IMR-90 (cell line): ENCODE measurements at regions not wholly inside any gene's neighbourhood (a gene's known extent, or its start where the extent isn't known, plus 50 kb on each side); places are given as distances from the start of the nearest gene placed in this dataset.

Experiments used
- ATAC-seq: fragments of 200-7000 bp; cut with Tn5 transposase; 2 replicates; pipeline ENCODE4 v1.9.1; 2020; ENCODE audit warnings: low read depth, mild to moderate bottlenecking, moderate library complexity
- BruUV-seq: library from RNA; stranded (reverse); fragments of 400-500 nt; replicated peaks from 2 replicates; lab custom pipeline; 2021; lab: Mats Ljungman, UMichigan
- CTCF ChIA-PET: fragments of 300-600 bp; formaldehyde crosslinking; extraction: SDS; loops from one replicate; lab custom pipeline; 2021; ENCODE audit warnings: antibody characterized with exemption; lab: Yijun Ruan, JAX
- POLR2A ChIA-PET: fragments of 300-600 bp; sonication (Branson Sonifier 250); formaldehyde crosslinking; loops from one replicate; lab custom pipeline; 2022; ENCODE audit warnings: antibody characterized with exemption; ENCODE audit not compliant: unreplicated experiment; lab: Charles Lee
- DNase-seq: peaks from one replicate; pipeline ENCODE4 v3.0.0; 2013
- H2AFZ ChIP-seq: replicated peaks from 2 replicates; pipeline ENCODE3; 2013; ENCODE audit warnings: low read length, mild to moderate bottlenecking; ENCODE audit not compliant: poor library complexity
- H2AK5ac ChIP-seq: 2 replicates; pipeline ENCODE4 v1.6.1; 2013; ENCODE audit warnings: low read depth, low read length, inconsistent platforms
- H2AK9ac ChIP-seq: replicated peaks from 2 replicates; pipeline ENCODE3; 2013; ENCODE audit warnings: mild to moderate bottlenecking, low read depth, low read length, moderate library complexity; ENCODE audit not compliant: poor library complexity
- H2BK120ac ChIP-seq: 2 replicates; pipeline ENCODE4 v1.6.1; 2013; ENCODE audit warnings: low read depth, low read length, inconsistent platforms
- H2BK15ac ChIP-seq: 3 replicates; pipeline ENCODE4 v1.6.1; 2013; ENCODE audit warnings: low read depth, low read length, inconsistent platforms
- H2BK20ac ChIP-seq: 2 replicates; pipeline ENCODE4 v1.6.1; 2013; ENCODE audit warnings: low read depth, mild to moderate bottlenecking, inconsistent platforms, low read length, moderate library complexity
- H2BK5ac ChIP-seq: 2 replicates; pipeline ENCODE4 v1.6.1; 2013; ENCODE audit warnings: mild to moderate bottlenecking, low read depth, low read length, inconsistent platforms; ENCODE audit not compliant: poor library complexity, severe bottlenecking
- H3K14ac ChIP-seq: replicated peaks from 2 replicates; pipeline ENCODE4 v1.6.1; 2013; ENCODE audit warnings: low read depth, low read length, inconsistent platforms
- H3K18ac ChIP-seq: 2 replicates; pipeline ENCODE4 v1.6.1; 2013; ENCODE audit warnings: low read depth, low read length, control low read depth
- H3K23ac ChIP-seq: 2 replicates; pipeline ENCODE4 v1.6.1; 2013; ENCODE audit warnings: low read depth, low read length, inconsistent platforms
- H3K27ac ChIP-seq: 2 replicates; pipeline ENCODE4 v1.5.1; 2013; ENCODE audit warnings: mild to moderate bottlenecking, control low read depth, low read length; ENCODE audit not compliant: insufficient read depth
- H3K27me3 ChIP-seq: 2 replicates; pipeline ENCODE4 v1.6.1; 2013; ENCODE audit warnings: low read length; ENCODE audit not compliant: control insufficient read depth, insufficient read depth
- H3K36me3 ChIP-seq: 2 replicates; pipeline ENCODE4 v1.6.1; 2013; ENCODE audit warnings: low read length, mixed read lengths; ENCODE audit not compliant: control insufficient read depth, insufficient read depth
- H3K4ac ChIP-seq: 2 replicates; pipeline ENCODE4 v1.6.1; 2013; ENCODE audit warnings: low read depth, low read length, inconsistent platforms
- H3K4me1 ChIP-seq: 2 replicates; pipeline ENCODE4 v1.6.1; 2013; ENCODE audit warnings: low read length, mixed read lengths; ENCODE audit not compliant: control insufficient read depth, insufficient read depth
- H3K4me2 ChIP-seq: 2 replicates; pipeline ENCODE4 v1.6.1; 2013; ENCODE audit warnings: low read depth, mild to moderate bottlenecking, control low read depth, low read length, moderate library complexity
- H3K4me3 ChIP-seq: 2 replicates; pipeline ENCODE4 v1.5.1; 2013; ENCODE audit warnings: low read depth, mild to moderate bottlenecking, control low read depth, low read length, moderate library complexity; ENCODE audit not compliant: insufficient read depth
- H3K56ac ChIP-seq: 2 replicates; pipeline ENCODE4 v1.6.1; 2013; ENCODE audit warnings: low read length, inconsistent platforms; ENCODE audit not compliant: insufficient read depth; ENCODE audit errors: extremely low read depth
- H3K79me1 ChIP-seq, 2 experiments: 2 replicates each; pipeline ENCODE4 v1.6.1; 2013; ENCODE audit warnings: low read length in 2 of 2, inconsistent platforms in 1 of 2, low read depth in 1 of 2
- H3K9ac ChIP-seq: 2 replicates; pipeline ENCODE4 v1.6.1; 2013; ENCODE audit warnings: low read depth, low read length, control low read depth
- H3K9me1 ChIP-seq: 2 replicates; pipeline ENCODE4 v1.6.1; 2013; ENCODE audit warnings: low read length, inconsistent platforms; ENCODE audit not compliant: insufficient read depth
- H3K9me3 ChIP-seq: 2 replicates; pipeline ENCODE4 v1.6.1; 2013; ENCODE audit warnings: low read length; ENCODE audit not compliant: control insufficient read depth, insufficient read depth
- H4K20me1 ChIP-seq: 2 replicates; pipeline ENCODE4 v1.6.1; 2013; ENCODE audit warnings: low read length, inconsistent platforms; ENCODE audit not compliant: insufficient read depth
- H4K5ac ChIP-seq: 2 replicates; pipeline ENCODE4 v1.6.1; 2013; ENCODE audit warnings: mild to moderate bottlenecking, low read depth, low read length, control low read depth
- H4K8ac ChIP-seq, 2 experiments: 2 replicates each; pipeline ENCODE4 v1.6.1; 2013; ENCODE audit warnings: low read depth in 2 of 2, low read length in 2 of 2, control low read depth in 1 of 2, inconsistent platforms in 1 of 2
- H4K91ac ChIP-seq: 2 replicates; pipeline ENCODE4 v1.6.1; 2013; ENCODE audit warnings: low read depth, low read length, inconsistent platforms; ENCODE audit not compliant: insufficient read depth
- CHD1 ChIP-seq: IDR thresholded peaks from 2 replicates; pipeline ENCODE4 v1.6.1; 2012; ENCODE audit warnings: low read depth, low read length, improper control_type of control experiment
- FOS ChIP-seq: fragments of 150-350 bp; IDR thresholded peaks from 2 replicates; pipeline ENCODE4 v1.6.1; 2016; ENCODE audit warnings: low read depth, low read length
- MAFK ChIP-seq: IDR thresholded peaks from 2 replicates; pipeline ENCODE4 v1.6.1; 2012; ENCODE audit warnings: low read depth, low read length, improper control_type of control experiment
- MAZ ChIP-seq: IDR thresholded peaks from 2 replicates; pipeline ENCODE4 v1.6.1; 2012; ENCODE audit warnings: low read depth, mild to moderate bottlenecking, low read length, improper control_type of control experiment, moderate library complexity, borderline replicate concordance
- MXI1 ChIP-seq: IDR thresholded peaks from 2 replicates; pipeline ENCODE4 v1.6.1; 2012; ENCODE audit warnings: low read depth, mild to moderate bottlenecking, low read length, moderate library complexity, borderline replicate concordance
- NFE2L2 ChIP-seq: fragments of 150-350 bp; IDR thresholded peaks from 2 replicates; pipeline ENCODE4 v1.6.1; 2016; ENCODE audit warnings: low read depth, mild to moderate bottlenecking, low read length
- RAD21 ChIP-seq: IDR thresholded peaks from 2 replicates; pipeline ENCODE4 v1.6.1; 2012; ENCODE audit warnings: low read length, improper control_type of control experiment
- RCOR1 ChIP-seq: IDR thresholded peaks from 2 replicates; pipeline ENCODE4 v1.6.1; 2012; ENCODE audit warnings: mild to moderate bottlenecking, low read length, improper control_type of control experiment; ENCODE audit not compliant: insufficient replicate concordance
- RFX5 ChIP-seq: IDR thresholded peaks from 2 replicates; pipeline ENCODE4 v1.8.0; 2012; ENCODE audit warnings: low read depth, mild to moderate bottlenecking, low read length, moderate library complexity
- SMC3 ChIP-seq: fragments of 150-350 bp; IDR thresholded peaks from 2 replicates; pipeline ENCODE4 v1.6.1; 2016; ENCODE audit warnings: low read depth, mild to moderate bottlenecking, antibody characterized with exemption, low read length, moderate library complexity
- WGBS, 2 experiments: methylation state at CpG; one replicate each; pipeline versions ENCODE4 v1.1.5 to v1.1.7; 2013; ENCODE audit warnings: missing lambda C conversion rate in 2 of 2; ENCODE audit not compliant: insufficient read length in 1 of 2; ENCODE audit errors: extremely low coverage in 2 of 2; 5-methylcytosine and 5-hydroxymethylcytosine counted together
- dilution Hi-C: fragments of 300-500 bp; cut with HindIII; formaldehyde crosslinking; loops from one replicate; pipeline ENCODE4 v1.14.3; 2018; ENCODE audit warnings: low sequenced_read_pairs; ENCODE audit not compliant: unreplicated experiment
- in situ Hi-C: fragments of 300-500 bp; cut with MboI; formaldehyde crosslinking; loops from 3 replicates; pipeline ENCODE4 v1.14.3; 2019; ENCODE audit warnings: low sequenced_read_pairs, inconsistent platforms, mixed read lengths
- intact Hi-C: fragments of 100-400 bp; cut with micrococcal nuclease; formaldehyde crosslinking; loops from 2 replicates; pipeline ENCODE4 v1.10.0; 2022
- TF ChIP-seq, protein P1 (sequence below): conservative IDR thresholded peaks from 2 replicates; pipeline ENCODE4 v1.5.1; 2012; ENCODE audit warnings: mild to moderate bottlenecking, low read depth, low read length, improper control_type of control experiment
- TF ChIP-seq, protein P2 (sequence below): fragments of 150-350 bp; IDR thresholded peaks from 2 replicates; pipeline ENCODE4 v1.6.1; 2016; ENCODE audit warnings: low read depth, mild to moderate bottlenecking, low read length, moderate library complexity, borderline replicate concordance
- TF ChIP-seq, protein P3 (sequence below): fragments of 150-350 bp; IDR thresholded peaks from 2 replicates; pipeline ENCODE4 v1.6.1; 2017; ENCODE audit warnings: mild to moderate bottlenecking, antibody characterized with exemption, low read length, low read depth

DNA sequence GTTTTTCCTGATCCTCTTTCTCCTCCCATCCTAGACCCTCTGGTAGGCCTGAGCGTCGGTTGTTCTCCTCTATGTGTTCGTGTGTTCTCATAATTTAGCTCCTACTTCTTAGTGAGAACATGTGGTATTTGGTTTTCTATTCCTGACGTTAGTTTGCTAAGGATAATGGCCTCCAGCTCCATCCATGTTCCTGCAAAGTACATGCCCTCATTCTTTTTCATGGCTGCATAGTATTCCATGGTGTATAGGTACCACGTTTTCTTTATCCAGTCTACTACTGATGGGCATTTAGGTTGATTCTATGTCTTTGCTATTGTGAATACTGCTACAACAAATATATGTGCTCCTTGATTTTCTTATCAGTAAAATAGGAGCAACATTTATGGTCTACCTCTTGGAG lies 146.8 kb upstream of the PTCHD1 start:
- TF ChIP-seq RCOR1 (no peak), MAZ (no peak), MAFK (no peak), RFX5 (no peak), NFE2L2 (no peak), CHD1 (no peak), RAD21 (no peak), MXI1 (no peak), SMC3 (no peak), FOS (no peak)
- TF ChIP-seq, protein P1, sequence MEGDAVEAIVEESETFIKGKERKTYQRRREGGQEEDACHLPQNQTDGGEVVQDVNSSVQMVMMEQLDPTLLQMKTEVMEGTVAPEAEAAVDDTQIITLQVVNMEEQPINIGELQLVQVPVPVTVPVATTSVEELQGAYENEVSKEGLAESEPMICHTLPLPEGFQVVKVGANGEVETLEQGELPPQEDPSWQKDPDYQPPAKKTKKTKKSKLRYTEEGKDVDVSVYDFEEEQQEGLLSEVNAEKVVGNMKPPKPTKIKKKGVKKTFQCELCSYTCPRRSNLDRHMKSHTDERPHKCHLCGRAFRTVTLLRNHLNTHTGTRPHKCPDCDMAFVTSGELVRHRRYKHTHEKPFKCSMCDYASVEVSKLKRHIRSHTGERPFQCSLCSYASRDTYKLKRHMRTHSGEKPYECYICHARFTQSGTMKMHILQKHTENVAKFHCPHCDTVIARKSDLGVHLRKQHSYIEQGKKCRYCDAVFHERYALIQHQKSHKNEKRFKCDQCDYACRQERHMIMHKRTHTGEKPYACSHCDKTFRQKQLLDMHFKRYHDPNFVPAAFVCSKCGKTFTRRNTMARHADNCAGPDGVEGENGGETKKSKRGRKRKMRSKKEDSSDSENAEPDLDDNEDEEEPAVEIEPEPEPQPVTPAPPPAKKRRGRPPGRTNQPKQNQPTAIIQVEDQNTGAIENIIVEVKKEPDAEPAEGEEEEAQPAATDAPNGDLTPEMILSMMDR: no peak
- TF ChIP-seq, protein P2, sequence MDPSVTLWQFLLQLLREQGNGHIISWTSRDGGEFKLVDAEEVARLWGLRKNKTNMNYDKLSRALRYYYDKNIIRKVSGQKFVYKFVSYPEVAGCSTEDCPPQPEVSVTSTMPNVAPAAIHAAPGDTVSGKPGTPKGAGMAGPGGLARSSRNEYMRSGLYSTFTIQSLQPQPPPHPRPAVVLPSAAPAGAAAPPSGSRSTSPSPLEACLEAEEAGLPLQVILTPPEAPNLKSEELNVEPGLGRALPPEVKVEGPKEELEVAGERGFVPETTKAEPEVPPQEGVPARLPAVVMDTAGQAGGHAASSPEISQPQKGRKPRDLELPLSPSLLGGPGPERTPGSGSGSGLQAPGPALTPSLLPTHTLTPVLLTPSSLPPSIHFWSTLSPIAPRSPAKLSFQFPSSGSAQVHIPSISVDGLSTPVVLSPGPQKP: no peak
- TF ChIP-seq, protein P3, sequence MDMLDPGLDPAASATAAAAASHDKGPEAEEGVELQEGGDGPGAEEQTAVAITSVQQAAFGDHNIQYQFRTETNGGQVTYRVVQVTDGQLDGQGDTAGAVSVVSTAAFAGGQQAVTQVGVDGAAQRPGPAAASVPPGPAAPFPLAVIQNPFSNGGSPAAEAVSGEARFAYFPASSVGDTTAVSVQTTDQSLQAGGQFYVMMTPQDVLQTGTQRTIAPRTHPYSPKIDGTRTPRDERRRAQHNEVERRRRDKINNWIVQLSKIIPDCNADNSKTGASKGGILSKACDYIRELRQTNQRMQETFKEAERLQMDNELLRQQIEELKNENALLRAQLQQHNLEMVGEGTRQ: no peak
- Histone ChIP-seq H3K9ac (no peak overlapping the region), H3K36me3 (no peaks in the 10 kb centered on the region), H2BK5ac (no peak overlapping the region), H4K5ac (no peak overlapping the region), H3K4ac (no peak overlapping the region), H3K9me3 (no peaks in the 10 kb centered on the region), H3K27ac (no peak overlapping the region), H2AK9ac (no peak overlapping the region), H2AK5ac (no peak overlapping the region), H3K27me3 (no peaks in the 10 kb centered on the region), H4K20me1 (no peaks in the 10 kb centered on the region), H3K56ac (no peak overlapping the region), H3K4me3 (no peak overlapping the region), H4K8ac (no peak overlapping the region), H2BK20ac (no peak overlapping the region), H2AFZ (no peak overlapping the region), H3K23ac (no peak overlapping the region), H2BK120ac (no peak overlapping the region), H3K79me1 (no peaks in the 10 kb centered on the region), H3K4me1 (no peaks in the 10 kb centered on the region), H3K9me1 (no peaks in the 10 kb centered on the region), H4K91ac (no peak overlapping the region), H3K4me2 (no peak overlapping the region), H3K14ac (no peak overlapping the region), H3K18ac (no peak overlapping the region), H2BK15ac (no peak overlapping the region)
- ChIA-PET CTCF (no interaction called here), POLR2A (no interaction called here)
- dilution Hi-C loops (no loop called here), in situ Hi-C loops (no loop called here), intact Hi-C loops (no loop called here)
- DNase-seq (no peak), ATAC-seq (no peak)
- no TSS peak for BruUV-seq
- no CpG with 5 or more reads among the region's 5 CpGs for WGBS, 2 experiments
